Fibroblast of lung (primary cell): ENCODE measurements at regions not wholly inside any gene's neighbourhood (a gene's known extent, or its start where the extent isn't known, plus 50 kb on each side); places are given as distances from the start of the nearest gene placed in this dataset.

ENCODE experiments used
- EZH2 ChIP-seq: IDR thresholded peaks from 2 replicates; pipeline ENCODE4 v1.5.1; 2012; ENCODE audit warnings: low read length, control low read depth, mild to moderate bottlenecking; ENCODE audit errors: missing control alignments
- TF ChIP-seq, protein P1 (sequence below), 2 donors: IDR thresholded peaks in 1 of 2; conservative IDR thresholded peaks in 1 of 2; 1 replicate in 1 of 2; 2 replicates in 1 of 2; pipeline ENCODE4 v1.5.1; 2011 to 2012; ENCODE audit warnings: low read length in 2 of 2, control low read depth in 1 of 2, inconsistent platforms in 1 of 2, low read depth in 1 of 2, mild to moderate bottlenecking in 1 of 2

- TF ChIP-seq, protein P1, sequence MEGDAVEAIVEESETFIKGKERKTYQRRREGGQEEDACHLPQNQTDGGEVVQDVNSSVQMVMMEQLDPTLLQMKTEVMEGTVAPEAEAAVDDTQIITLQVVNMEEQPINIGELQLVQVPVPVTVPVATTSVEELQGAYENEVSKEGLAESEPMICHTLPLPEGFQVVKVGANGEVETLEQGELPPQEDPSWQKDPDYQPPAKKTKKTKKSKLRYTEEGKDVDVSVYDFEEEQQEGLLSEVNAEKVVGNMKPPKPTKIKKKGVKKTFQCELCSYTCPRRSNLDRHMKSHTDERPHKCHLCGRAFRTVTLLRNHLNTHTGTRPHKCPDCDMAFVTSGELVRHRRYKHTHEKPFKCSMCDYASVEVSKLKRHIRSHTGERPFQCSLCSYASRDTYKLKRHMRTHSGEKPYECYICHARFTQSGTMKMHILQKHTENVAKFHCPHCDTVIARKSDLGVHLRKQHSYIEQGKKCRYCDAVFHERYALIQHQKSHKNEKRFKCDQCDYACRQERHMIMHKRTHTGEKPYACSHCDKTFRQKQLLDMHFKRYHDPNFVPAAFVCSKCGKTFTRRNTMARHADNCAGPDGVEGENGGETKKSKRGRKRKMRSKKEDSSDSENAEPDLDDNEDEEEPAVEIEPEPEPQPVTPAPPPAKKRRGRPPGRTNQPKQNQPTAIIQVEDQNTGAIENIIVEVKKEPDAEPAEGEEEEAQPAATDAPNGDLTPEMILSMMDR (conservative IDR thresholded peaks at IDR 0.05 in 1 of 2, IDR thresholded peaks at IDR 0.05 in 1 of 2; ENCODE audit: low read depth in 1 of 2, low read length in 2 of 2), result no peak
- no peak for TF ChIP-seq EZH2
These were observed 198.6 kb upstream of the CAND1 start for GRCh38 chr12:67070604-67071003.
